ENCODE measurements at regions not wholly inside any gene's neighbourhood (a gene's known extent, or its start where the extent isn't known, plus 50 kb on each side); places are given as distances from the start of the nearest gene placed in this dataset.

DNA sequence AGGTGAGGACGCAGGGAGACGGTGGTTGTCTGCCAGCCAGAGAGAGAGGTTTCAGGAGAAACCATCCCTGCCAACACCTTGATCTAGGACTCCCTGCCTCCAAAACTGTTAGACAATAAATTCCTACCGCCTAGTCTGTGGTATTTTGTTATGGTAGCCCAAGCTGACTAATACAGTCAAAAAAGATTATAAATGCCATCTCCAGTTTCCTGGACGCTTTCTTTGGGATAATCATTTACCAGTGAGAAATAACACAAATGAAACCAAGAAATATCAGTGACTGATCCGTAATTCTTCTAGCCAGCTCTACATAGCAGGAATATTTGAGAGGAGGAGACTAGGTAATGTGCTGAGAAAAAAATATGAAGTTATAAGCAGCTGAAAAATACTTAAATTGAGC is 707.8 kb upstream of the LMCD1 start:
- no peak for DNase-seq

DNA sequence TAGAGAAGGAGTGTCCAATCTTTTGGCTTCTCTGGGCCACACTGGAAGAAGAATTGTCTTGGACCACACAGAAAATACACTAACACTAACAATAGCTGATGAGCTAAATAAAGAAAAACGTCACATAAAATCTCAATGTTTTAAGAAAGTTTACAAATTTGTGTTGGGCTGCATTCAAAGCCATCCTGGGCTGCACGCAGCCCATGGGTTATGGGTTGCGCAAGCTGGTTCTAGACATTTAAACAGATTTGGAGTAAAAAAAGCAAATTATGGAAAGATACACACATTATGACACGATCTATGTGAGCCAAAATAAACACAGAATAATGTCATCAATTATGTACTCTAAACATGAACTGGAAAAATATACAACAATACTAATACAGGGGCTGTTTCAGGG is 703.3 kb upstream of the LMCD1 start:
- no peak for DNase-seq

DNA sequence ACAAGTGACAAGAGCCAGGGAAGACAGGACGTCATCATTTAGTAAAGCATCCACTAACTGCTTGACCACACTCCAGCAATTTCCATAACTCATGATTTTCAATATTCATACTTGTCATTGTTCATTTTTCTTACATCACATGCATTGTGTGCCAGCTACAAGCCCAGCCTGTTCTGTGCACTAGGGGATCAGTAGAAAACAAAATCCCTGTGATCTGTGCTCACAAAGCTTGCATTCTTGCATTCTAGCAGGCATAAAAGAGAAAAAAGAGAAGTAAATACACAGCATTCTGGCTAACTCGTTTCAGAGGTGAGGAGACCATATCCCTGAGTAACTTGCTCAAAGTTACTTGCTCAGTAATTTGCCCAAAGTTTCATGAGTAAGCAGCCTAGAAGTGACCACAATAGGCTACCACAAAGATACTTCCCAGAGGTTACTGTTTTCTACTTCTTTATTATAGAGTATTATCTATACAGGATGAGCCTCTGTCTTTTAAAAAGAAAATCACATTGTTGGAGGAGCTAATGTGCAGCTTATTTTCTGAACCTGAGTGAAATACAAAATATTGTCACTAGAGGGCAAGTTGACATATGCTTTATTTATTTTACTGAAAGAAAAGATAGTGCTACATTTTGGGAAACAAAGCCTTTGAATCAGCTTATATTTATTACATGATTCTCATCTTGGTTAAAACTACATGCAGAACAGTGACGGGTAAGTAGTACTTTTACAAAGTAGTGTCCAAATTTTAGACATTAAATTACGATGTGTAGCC is 701.4 kb upstream of the LMCD1 start:
- DNase-seq = no peak

DNA sequence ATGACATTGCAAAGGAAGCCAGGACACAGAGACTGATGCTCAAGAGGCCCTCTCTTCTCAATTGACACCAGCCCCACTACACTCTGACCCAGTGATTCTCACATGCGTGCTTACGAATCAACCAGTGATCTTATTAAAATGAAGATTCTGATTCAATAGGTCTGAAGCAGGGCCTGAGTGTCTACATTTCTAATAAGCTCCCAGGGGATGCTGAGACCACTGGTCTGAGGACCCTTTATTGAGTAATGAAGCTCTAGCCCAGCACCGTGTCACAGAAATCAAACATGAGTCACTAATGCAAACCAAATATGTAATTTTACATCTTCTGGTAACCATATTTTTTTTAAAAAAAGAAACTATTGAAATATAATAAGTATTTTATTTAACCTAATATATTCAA is 689.1 kb upstream of the LMCD1 start:
- no peak for DNase-seq

DNA sequence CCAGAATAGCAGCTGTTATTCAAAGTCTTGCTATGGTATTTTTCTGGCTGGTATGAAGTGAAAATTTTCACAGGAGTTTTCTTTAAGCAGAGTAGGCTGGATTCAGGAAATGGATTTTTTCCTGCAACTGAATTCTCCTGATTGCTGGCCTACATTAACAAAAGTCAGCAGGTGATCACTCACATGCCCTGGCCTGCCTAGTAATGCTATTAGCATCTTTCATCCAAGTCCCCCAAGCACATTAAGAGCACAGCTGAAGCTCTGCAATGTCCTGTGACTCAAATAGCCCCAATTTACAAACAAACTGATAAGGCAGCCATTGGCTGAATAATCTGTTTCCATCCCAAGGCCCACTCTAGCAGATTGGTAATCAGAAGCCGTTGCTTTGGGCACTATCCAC is 688.3 kb upstream of the LMCD1 start:
- DNase-seq = no peak

DNA sequence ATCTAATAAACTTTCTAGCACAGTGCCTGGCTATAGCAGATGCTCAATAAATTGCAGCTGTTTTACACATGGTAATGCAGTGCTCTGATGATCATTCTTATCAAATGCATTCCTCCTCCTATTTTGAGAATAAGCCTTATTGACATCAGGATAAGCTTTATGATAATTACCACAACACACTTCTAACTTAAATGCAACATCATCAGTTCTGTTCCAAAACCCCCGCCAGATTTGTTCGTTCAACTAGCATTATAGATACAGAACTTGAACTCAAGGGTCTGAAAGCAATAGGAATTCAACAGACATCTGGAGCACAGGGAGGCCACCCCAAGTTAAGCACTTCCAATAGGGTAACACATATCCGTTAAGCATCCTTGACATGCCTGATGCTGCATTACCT is 684.4 kb upstream of the LMCD1 start:
- DNase-seq = no peak

DNA sequence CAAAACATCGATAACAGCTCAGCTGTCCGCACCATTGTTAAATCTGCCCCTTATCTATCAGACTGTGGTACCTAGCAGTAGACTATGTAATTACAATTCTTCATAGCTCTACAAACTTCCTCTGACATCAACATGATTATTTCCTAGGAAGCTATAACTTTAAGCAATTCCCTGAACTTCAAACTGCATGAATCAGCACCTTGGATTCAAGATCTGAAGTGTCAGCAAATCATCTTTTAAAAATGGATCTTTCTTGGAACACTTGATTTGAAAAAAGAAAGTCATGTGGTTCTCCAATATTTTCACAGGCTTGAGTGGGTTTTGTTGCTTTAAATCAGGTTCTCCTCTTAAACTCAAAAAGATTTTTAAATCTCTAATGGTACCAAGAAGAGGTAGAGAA is 680.7 kb upstream of the LMCD1 start:
- DNase-seq = no peak

DNA sequence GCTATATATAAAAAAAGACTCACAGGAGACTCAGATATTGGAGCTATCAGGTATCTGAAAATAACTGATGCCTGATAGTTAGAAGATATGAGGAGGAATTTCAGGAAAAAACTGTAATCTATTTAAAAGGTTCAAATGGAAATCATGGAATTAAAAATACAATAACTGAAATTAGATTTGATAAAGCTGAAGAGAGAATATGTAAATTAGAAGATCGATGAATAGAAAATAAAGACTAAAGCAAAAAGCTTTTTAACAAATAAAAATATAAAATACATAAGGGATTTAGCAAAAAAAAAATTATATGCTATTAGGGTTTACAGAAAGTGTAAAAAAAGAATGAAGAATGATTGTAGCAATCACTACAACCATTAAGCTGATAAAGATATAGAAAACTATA is 679.8 kb upstream of the LMCD1 start:
- DNase-seq = no peak

DNA sequence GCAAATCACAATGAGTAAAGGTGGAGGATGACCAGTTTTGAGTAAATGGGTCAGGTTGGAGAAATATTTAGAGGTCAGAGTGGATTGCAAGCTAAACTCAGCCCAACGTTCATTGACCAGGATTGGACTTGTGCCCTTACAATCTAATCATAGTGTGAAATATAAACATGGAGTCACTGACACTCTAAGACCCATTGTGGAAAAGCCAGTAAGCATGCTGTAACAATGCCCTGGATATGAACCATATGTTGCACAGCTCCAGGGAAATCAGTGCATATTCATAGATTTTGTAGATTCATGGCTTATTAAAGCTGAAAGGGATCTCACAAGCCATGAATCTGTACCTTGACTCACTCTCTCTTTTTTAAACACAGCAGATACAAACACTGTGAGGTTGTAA is 660.2 kb upstream of the LMCD1 start:
- DNase-seq = no peak

DNA sequence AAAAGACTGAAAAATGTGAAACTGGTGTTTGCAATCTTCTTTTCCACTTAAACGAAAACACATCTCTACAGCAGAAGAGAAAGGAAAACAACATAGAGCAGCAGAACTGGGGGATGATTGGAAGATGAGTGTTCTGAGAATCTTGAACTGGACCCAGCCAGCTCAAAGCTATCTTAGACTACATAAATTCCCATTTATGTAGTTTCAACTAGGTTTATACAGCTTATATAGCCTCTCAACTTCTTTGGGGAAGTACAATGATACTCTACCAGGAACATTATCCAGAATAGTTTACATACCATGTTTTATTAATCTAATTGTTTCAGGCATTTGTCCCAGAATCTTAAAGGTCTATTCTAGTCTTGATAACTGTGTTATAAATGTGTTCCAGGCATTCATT is 658.2 kb upstream of the LMCD1 start:
- DNase-seq = no peak

DNA sequence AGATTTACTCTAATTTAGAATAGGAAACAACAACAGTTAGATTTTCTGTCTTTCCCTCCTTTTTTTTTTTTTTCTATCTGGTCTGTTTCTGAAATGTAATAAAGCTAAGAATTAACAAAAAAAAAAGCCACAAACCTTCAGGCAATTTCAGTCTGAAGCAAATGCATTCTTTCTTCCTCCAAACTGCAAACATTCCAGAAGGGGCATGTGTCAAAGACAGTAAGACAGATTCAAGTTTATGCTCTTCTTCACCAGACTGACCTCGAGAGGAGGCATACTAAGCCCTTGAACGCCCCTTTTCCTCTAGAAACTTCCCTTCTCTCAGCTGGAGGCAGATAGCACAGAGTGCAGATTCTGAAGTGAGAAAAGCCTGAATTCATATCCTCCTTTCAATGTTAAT is 654.6 kb upstream of the LMCD1 start:
- DNase-seq = no peak

DNA sequence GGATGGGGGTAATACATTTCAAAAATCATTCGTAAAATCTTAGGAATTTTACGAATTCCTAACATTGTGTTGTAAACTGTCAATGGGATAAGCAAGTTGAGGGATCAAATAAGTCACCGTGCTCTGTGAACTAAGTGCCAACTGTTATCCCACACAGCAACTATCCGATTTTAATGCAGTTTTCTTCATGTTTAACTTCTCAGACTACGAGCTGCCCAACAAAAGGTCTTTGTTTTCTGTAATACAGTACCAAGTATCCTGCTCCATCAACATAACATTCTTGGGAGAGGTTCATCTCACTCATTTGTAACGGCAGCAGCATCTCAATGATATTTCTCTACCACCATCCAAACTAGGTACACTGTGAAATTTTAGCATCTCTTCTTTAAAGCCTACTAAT is 654.1 kb upstream of the LMCD1 start:
- DNase-seq = no peak

DNA sequence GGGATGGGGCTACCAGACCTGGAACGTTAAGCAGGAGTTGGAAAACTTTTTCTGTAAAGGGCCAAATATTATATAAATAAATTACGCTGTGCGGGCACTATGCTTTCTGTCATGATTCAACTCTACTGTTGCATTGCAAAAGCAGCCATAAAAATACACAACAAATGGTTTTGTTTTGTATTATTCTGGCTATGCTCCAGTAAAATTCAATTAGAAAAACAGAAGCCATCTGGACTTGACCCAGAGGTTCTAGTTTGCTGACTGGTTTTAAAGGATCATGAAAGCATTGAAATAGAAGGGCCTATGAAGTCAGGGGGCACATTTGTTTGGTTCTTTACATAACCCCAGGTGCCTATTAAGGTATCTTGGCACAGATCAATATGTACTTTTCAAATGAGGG is 647.4 kb upstream of the LMCD1 start:
- DNase-seq = no peak

DNA sequence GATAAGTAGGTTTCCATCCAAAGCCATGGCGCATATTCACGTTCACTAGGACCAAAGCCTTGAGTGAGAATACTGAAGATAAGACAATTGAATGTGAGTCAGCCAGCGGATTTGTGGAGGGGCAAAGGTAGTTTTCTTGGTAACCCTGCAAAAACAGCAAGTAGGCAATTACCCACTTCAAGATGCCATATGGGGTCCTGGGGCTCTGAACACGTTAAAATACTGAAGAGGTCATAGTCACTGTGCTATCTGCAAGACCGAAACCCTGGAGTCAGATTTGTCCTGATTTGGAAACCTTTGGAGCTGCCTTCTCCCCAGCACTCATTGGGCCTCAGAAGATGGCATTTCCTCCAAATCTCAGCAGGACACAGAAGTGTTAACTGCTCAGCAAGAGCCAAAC is 646.9 kb upstream of the LMCD1 start:
- no peak for DNase-seq

DNA sequence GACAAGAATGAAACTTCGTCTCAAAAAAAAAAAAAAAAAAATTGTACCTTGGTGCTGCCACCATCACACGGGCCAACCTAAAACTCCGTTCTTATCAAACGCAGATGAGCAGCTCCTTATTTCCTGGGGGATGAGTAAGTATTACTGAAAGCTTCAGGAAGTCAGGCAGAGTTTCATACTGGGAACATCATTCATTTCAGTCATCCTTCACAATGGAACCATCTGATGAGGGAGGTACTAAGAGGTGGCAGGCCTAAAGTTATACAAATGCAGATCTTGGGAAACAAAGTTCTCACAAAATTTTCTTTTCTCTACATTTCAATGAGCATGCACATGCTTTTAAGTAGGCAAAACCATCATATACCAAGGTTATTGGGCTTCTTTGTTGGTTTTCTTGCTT is 636.0 kb upstream of the LMCD1 start:
- DNase-seq = no peak

DNA sequence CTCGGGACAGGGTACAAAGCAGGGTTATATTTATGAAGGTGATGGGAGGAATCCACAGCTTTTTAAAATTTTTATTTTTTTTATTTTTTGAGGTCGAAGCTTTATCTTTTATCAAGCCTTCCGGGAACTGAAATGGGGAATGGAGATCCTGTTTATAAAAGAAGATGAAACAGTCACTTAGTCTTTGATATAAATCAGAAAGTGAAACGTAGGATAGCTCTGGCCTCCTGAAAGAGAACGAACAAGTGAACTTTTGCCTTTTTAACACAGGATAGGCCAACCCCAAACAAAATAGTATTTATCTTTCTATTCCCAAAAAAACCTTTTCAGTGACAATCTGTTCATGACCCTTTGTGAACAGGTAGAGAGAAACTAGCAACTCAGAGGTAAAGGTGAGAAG is 634.0 kb upstream of the LMCD1 start:
- DNase-seq = no peak

DNA sequence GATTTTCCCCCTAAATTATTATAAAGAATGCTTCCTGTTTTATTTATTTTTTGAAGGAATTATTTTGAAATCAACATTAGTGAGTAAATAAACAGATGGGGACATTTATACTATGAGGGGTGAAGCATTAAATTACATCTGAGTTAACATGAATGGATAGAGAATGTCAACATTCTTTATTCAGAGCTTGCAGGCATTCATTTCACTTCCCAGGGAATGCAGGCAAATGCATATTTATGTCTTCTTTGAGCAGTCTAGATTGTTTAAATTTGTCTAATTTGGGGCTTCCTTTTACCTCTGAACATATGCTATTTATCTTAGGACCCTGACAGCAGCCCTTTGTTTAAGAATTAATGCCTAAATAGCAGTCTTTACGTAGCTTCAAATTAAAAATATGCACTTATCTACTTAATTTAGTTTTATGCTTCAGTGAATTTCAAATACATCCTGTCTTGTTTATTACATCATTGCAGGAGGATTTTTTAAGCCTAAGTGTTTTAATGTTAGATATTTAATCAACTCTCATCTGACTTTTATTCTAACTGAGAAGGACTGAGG is 630.5 kb upstream of the LMCD1 start:
- DNase-seq = no peak

DNA sequence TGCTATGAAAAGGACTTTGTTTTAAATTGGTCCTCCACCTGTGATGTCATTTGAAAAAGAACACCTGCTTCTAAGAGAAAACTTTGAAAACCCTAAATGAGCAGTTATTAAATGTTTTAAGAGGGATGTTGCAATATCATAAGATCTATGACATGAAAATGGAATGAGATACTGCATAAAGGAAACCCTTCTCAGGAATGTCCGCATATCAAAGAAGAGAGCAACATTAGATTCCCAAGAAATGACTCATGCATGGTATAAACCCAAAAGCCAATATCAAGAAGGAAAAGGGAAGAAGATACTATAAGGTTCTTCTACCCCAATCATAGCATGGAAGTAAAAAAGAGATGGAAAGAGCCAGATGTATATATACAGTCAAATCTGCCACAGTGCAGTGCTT is 627.5 kb upstream of the LMCD1 start:
- DNase-seq = no peak

DNA sequence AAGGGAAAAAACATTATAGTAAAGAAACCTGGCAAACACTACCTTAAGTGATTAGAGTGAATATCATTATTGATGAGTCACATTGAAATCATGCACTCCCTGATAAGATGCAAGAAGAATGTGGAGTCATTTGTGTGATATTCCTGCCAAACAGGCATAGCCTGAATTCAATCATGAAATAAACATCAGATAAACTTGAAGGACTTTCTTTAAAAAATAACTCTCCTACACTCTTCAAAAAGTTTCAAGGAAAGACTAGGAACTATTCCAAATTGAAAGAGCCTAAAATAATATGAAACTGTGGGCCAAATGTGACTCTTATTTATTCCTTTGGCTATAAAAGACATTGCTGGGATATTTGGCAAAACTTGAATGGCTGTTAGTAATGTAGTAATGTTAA is 625.7 kb upstream of the LMCD1 start:
- DNase-seq = no peak

DNA sequence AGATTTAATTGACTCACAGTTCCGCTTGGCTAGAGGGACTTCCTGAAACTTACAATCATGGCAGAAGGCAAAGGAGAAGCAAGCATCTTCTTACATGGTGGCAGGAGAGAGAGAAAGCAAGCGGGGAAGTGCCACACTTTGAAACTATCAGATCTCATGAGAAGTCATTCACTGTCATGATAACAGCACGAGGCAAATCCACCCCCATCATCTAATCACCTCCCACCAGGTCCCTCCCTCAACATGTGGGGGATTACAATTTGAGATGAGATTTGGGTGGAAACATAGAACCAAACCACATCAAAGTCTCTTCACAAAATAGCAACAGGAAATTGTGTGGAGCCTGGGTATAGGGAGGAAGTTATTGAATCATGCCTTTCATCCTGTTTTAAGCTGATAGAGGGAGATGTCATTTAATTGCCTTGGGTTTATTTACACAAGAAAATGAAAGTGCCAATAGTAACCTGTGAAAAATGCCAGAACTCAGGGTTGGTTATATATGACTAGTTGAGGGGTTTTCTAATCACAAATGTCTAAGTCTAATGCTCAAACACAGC is 624.8 kb upstream of the LMCD1 start:
- DNase-seq = no peak

DNA sequence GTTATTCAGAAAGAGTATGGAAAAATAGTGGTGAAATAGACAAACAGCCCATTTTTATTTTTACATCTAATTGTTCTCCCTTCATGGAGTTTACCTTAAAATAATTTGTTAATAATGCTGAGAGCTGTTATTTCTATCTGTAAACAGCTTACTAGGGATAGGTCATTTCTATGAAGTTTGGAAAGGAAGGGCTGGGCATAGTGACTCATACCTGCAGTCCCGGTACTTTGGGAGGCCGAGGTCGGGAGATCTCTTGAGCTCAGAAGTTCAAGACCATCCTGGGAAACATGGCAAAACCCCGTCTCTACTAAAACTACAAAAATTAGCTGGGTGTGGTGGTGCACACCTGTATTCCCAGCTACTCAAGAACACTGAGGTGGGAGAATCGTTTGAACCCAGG is 624.3 kb upstream of the LMCD1 start:
- DNase-seq = no peak

DNA sequence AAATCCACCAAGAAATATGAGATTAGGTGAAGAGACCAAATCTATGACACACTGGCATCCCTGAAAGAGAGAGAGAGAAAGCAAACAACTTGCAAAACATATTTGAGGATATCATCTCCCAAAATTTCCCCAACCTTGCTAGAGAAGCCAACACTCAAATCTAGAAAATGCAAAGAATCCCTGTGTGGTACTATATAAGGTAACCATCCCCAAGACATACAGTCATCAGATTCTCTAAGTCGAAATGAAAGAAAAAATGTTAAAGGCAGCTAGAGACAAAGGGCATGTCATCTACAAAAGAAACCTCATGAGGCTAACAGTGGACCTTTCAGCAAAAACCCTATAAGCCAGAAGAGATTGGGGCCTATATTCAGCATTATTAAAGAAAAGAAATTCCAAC is 622.1 kb upstream of the LMCD1 start:
- DNase-seq = no peak

DNA sequence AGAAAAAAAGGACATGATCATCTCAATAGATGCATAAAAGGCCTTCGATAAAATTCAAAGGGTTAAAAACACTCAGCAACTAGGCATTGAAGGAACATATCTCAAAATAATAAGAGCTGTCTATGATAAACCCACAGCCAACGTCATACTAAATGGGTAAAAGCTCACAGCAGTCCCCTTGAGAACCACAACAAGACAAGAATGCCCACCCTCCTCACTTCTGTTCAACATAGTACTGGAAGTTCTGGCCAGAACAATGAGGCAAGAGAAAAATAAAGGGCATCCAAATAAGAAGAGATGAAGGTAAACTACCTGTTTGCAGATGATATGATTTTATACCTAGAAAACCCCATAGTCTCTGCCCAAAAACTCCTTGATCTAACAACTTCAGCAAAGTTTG is 619.7 kb upstream of the LMCD1 start:
- DNase-seq = no peak

DNA sequence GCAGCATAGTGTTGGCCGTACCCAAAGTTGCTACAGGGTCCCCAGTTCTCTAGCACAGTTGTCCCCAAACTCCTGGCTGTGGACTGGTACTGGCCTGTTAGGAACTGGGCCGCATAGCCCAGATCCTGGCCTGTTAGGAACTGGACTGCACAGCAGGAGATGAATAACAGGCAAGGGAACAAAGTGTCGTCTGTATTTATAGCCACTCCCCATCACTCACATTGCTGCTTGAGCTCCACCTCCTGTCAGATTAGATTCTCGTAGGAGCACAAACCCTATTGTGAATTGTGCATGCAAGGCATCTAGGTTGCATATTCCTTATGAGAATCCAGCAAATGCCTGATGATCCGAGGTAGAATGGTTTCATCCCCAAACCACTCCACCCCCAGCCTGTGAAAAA is 604.0 kb upstream of the LMCD1 start:
- no peak for DNase-seq

DNA sequence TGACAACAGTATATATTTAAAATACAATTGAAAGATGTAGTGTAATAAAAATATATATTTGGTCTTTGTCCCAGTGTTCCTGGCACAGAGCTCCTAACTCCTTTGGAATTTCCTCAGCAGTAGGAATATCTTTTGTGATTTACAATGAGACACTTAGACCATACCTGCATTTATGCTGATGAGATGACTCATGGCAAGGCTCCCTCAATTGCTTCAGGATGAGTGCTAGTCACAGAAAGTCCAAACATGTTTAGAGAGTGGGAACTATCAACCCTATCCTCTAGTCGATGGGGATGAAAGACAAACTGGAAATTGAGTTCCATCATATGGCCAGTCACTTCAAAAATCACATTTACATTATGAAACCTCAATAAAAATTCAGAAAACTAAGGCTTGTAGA is 588.3 kb upstream of the LMCD1 start:
- no peak for DNase-seq

Measured in DMS 273 treated with DMSO at 0.1 percent for 48 hours (cell line).